Type B pancreatic cell (in vitro differentiated cells): ENCODE measurements at regions not wholly inside any gene's neighbourhood (a gene's known extent, or its start where the extent isn't known, plus 50 kb on each side); places are given as distances from the start of the nearest gene placed in this dataset.

Experiments
- DNase-seq: peaks from one replicate; pipeline ENCODE4 v3.0.0; 2021; ENCODE audit warnings: mixed read lengths; ENCODE audit not compliant: unreplicated experiment; ENCODE audit errors: extremely low spot score
- H3K27ac Mint-ChIP-seq: 2 replicates; pipeline ENCODE4 v1.8.0; 2021; ENCODE audit warnings: mild to moderate bottlenecking, mixed read lengths
- H3K27me3 Mint-ChIP-seq: 2 replicates; pipeline ENCODE4 v1.8.0; 2021; ENCODE audit warnings: mixed read lengths
- H3K36me3 Mint-ChIP-seq: 2 replicates; pipeline ENCODE4 v1.8.0; 2021; ENCODE audit warnings: mixed read lengths
- H3K4me1 Mint-ChIP-seq: one replicate; pipeline ENCODE4 v1.8.0; 2021; ENCODE audit warnings: mixed read lengths; ENCODE audit not compliant: unreplicated experiment
- H3K4me3 Mint-ChIP-seq: 2 replicates; pipeline ENCODE4 v1.8.0; 2021; ENCODE audit warnings: mild to moderate bottlenecking, mixed read lengths
- H3K9me3 Mint-ChIP-seq: 2 replicates; pipeline ENCODE4 v1.8.0; 2021; ENCODE audit warnings: mixed read lengths
- TF ChIP-seq, protein P1 (sequence below): fragments of 200-600 bp; sonication (generic); conservative IDR thresholded peaks from 2 replicates; pipeline ENCODE4 v1.5.0; 2021; ENCODE audit warnings: antibody characterized with exemption, mild to moderate bottlenecking

DNA sequence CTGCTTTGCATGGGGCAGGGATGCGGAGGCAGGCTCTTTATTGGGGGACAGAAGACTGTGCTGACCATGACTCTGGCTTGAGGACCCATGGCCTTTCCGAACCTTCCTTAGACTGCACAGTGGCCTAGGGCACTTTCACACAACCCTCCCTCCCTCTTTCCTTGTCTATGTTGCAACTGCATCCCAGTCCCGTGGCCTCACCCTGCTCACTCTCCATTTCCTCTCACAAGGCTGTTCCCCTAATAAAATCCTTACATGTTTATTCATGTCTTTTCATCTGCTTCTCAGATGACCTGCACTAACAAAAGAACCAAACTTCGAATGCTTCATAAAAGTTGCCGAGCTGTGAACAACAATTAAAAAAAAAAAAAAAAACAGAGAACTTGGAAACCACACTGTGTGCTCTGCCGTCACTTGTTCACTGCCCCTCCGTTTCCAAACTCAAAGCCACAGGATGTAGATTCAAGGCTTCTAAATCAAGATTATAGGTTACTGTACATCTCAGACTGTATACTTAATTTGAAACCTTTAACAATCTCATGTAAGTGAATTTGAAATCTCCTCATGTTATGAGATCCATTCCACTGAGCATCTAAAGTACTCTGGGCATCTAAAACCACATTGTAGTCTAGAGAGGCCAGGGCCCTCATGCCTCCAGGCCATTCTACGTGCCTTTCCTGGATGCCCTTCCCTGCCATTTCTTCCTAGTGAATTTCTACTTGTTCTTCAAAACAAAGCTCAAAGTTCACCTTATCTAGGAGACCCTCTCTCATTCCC is 265.9 kb downstream of the SNX13 start:
- no peak for DNase-seq
- H3K36me3 Mint-ChIP-seq = no peaks in the 10 kb centered on the region
- H3K27ac Mint-ChIP-seq = no peak overlapping the region
- TF ChIP-seq, protein P1, sequence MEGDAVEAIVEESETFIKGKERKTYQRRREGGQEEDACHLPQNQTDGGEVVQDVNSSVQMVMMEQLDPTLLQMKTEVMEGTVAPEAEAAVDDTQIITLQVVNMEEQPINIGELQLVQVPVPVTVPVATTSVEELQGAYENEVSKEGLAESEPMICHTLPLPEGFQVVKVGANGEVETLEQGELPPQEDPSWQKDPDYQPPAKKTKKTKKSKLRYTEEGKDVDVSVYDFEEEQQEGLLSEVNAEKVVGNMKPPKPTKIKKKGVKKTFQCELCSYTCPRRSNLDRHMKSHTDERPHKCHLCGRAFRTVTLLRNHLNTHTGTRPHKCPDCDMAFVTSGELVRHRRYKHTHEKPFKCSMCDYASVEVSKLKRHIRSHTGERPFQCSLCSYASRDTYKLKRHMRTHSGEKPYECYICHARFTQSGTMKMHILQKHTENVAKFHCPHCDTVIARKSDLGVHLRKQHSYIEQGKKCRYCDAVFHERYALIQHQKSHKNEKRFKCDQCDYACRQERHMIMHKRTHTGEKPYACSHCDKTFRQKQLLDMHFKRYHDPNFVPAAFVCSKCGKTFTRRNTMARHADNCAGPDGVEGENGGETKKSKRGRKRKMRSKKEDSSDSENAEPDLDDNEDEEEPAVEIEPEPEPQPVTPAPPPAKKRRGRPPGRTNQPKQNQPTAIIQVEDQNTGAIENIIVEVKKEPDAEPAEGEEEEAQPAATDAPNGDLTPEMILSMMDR = no peak
- H3K9me3 Mint-ChIP-seq = no peaks in the 10 kb centered on the region
- H3K4me3 Mint-ChIP-seq = no peak overlapping the region
- H3K4me1 Mint-ChIP-seq = peaks cover 6% of the 10 kb centered on the region
- no peaks in the 10 kb centered on the region for H3K27me3 Mint-ChIP-seq

- Mint-ChIP-seq H3K27me3 (no peaks in the 10 kb centered on the region), H3K27ac (no peak overlapping the region), H3K4me1 (peaks cover 7% of the 10 kb centered on the region), H3K9me3 (no peaks in the 10 kb centered on the region), H3K4me3 (no peak overlapping the region), H3K36me3 (no peaks in the 10 kb centered on the region)
- no peak for DNase-seq
- TF ChIP-seq, protein P1 = no peak
Observed at GRCh38 chr7:17674943-17675608, 265.2 kb downstream of the SNX13 start.

DNA sequence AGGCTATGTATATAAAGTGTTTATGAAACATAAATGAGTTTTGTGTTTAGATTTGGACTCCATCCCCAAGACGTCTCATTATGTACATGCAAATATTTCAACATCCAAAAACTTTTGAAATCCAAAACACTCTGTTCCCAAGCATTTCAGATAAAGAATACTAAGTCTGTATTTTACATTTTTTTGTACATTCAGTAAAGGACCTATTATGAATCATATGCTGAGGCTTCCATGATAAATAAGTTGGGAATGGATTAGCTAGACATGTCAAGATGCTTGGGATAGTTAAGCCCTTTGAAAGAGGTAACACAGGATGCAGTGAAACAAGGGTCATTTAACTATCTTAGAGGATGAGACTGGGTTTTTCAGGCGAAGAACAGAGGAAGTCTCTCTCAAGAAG is 262.9 kb downstream of the SNX13 start:
- no peaks in the 10 kb centered on the region for H3K9me3 Mint-ChIP-seq
- no peaks in the 10 kb centered on the region for H3K36me3 Mint-ChIP-seq
- no peak overlapping the region for H3K27ac Mint-ChIP-seq
- TF ChIP-seq, protein P1 = no peak
- DNase-seq = no peak
- peaks cover 11% of the 10 kb centered on the region for H3K4me1 Mint-ChIP-seq
- no peaks in the 10 kb centered on the region for H3K27me3 Mint-ChIP-seq
- no peak overlapping the region for H3K4me3 Mint-ChIP-seq

DNA sequence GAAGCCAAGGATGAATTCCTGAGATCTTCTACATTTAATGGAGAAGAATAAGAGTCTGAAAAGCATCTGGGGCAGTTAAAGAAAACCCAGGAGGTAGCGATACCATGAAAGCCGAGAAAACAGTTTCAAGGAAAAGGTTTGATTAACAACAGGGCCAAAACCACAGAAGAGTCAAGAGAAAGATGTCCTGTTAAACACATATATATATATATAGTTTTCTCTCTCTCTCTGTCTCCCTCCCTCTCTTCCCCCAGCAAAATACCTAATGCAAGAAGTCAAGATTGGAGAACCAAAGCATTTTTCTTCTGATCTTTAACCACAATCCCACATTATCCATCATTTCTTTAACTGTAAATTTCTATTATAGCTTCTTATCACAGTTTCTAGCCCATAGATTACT is 261.4 kb downstream of the SNX13 start:
- no peak for DNase-seq
- Mint-ChIP-seq H3K27ac (no peak overlapping the region), H3K4me3 (no peak overlapping the region), H3K4me1 (peaks cover 11% of the 10 kb centered on the region), H3K36me3 (no peaks in the 10 kb centered on the region), H3K9me3 (no peaks in the 10 kb centered on the region), H3K27me3 (peaks cover 3% of the 10 kb centered on the region)
- TF ChIP-seq, protein P1 = no peak

DNA sequence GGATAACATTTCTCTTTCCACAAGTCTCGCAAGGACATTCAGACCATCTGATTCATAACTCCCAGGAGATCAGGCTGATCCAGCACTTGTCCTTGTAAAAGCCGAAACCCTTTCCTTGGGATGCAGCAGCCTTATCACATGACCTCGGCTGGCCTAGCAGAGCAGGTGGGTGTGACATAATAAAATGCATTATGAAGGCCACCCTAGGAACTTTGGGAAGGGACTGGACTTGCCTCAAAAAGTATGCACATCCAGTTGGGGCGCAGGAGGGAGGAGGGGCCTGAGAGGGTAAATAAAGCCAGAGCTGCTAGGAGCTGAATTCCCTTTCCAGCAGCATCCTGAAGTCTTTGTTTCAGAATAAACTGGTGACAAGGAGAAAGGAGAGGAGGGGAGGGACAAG is 260.8 kb downstream of the SNX13 start:
- H3K9me3 Mint-ChIP-seq = no peaks in the 10 kb centered on the region
- no peak overlapping the region for H3K4me3 Mint-ChIP-seq
- peaks cover 3% of the 10 kb centered on the region for H3K27me3 Mint-ChIP-seq
- no peaks in the 10 kb centered on the region for H3K36me3 Mint-ChIP-seq
- TF ChIP-seq, protein P1 = no peak
- no peak overlapping the region for H3K27ac Mint-ChIP-seq
- DNase-seq = no peak
- peaks cover 11% of the 10 kb centered on the region for H3K4me1 Mint-ChIP-seq
